Epithelial cell of esophagus (primary cell): ENCODE measurements at regions not wholly inside any gene's neighbourhood (a gene's known extent, or its start where the extent isn't known, plus 50 kb on each side); places are given as distances from the start of the nearest gene placed in this dataset.
"Not testable (repeated sequence)": the region's sequence is repeated elsewhere in the genome, so short reads cannot be mapped to it uniquely, and the experiment has no call there.

Experiments
- DNase-seq: peaks from one replicate; pipeline ENCODE4 v3.0.0; 2010; ENCODE audit warnings: low read depth
- H3K4me3 ChIP-seq: 2 replicates; pipeline ENCODE4 v1.5.1; 2011; ENCODE audit warnings: mild to moderate bottlenecking, low read length, control low read depth
- TF ChIP-seq, protein P1 (sequence below): IDR thresholded peaks from 2 replicates; pipeline ENCODE4 v1.5.1; 2011; ENCODE audit warnings: low read depth, mild to moderate bottlenecking, low read length, control low read depth, inconsistent platforms; ENCODE audit not compliant: insufficient read depth; ENCODE audit errors: missing control alignments

DNA sequence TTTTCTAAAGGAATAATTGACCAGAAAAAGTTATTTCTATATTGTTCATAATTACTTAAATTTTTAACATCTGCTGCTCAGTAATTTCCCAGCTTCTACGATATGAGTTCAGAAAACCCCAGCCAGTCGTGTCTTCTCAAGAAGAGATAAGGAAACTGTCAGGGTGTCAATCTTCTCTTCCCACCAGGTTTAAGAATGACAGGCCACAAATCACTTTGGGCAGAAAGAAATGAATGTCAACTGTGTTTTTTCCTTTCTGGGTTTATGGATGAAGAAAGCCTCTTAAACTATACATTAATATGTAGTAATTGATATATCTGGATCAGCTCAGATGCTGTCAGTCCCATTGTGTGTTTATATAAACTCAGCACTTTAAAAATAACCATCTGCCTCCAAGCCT, 453.2 kb upstream of the NUDT12 start:
- no peak for DNase-seq
- no peak overlapping the region for H3K4me3 ChIP-seq
- TF ChIP-seq, protein P1, sequence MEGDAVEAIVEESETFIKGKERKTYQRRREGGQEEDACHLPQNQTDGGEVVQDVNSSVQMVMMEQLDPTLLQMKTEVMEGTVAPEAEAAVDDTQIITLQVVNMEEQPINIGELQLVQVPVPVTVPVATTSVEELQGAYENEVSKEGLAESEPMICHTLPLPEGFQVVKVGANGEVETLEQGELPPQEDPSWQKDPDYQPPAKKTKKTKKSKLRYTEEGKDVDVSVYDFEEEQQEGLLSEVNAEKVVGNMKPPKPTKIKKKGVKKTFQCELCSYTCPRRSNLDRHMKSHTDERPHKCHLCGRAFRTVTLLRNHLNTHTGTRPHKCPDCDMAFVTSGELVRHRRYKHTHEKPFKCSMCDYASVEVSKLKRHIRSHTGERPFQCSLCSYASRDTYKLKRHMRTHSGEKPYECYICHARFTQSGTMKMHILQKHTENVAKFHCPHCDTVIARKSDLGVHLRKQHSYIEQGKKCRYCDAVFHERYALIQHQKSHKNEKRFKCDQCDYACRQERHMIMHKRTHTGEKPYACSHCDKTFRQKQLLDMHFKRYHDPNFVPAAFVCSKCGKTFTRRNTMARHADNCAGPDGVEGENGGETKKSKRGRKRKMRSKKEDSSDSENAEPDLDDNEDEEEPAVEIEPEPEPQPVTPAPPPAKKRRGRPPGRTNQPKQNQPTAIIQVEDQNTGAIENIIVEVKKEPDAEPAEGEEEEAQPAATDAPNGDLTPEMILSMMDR, result no peak

DNA sequence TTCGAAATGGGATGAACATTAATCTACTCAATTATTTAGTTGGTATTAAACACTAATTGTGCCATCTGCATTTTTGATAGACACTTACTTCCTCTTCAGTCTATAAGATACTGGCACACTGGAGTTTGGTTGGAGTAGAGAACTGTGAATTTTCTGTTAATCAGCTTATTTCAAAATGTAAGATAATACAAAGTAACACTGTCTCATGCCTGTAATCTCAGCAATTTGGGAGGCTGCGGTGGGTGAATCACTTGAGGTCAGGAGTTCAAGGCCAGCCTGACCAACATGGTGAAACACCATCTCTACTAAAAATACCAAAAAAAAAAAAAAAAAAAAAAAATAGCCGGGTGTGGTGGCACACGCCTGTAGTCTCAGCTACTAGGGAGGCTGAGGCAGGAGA, 440.2 kb upstream of the NUDT12 start:
- not testable (repeated sequence) for H3K4me3 ChIP-seq, DNase-seq

DNA sequence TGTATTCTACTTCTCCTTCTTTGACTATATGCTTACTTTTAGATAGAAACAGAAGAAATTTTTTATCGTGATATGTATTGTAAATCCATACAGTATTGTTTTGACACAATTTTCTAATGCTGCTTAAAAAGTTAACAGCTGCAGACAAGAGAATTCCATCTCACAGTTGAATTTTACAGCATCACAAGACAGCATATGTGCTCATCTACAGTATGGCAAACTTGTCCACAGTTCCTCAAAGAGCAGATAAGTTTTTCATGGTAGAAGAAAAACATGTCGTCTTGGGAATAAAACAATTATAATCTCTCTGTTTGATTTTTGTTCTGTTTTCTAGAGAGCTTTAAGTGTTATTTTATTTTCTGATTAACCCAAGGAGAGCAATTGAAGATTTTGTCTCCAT, 438.5 kb upstream of the NUDT12 start:
- no peak overlapping the region for H3K4me3 ChIP-seq
- TF ChIP-seq, protein P1, result no peak
- DNase-seq, result no peak

DNA sequence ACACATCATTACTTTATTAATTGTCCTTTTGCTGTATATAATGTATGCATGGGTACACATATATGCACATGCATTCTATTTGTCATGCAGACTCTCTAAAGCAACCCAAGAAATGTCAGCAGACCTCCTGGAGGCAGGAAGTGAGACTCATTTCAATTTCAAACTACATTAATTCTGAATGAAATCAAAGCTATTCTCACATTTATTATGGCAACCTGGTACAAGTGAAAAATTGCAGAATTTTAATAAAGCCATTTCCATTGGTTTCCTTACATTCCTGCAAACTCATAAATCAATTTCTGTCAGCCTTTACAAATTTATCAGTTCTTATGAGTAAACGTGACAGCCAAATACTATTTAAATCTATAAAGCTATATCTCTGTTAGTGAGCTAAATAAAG, 430.4 kb upstream of the NUDT12 start:
- no peak overlapping the region for H3K4me3 ChIP-seq
- TF ChIP-seq, protein P1, result no peak
- no peak for DNase-seq

DNA sequence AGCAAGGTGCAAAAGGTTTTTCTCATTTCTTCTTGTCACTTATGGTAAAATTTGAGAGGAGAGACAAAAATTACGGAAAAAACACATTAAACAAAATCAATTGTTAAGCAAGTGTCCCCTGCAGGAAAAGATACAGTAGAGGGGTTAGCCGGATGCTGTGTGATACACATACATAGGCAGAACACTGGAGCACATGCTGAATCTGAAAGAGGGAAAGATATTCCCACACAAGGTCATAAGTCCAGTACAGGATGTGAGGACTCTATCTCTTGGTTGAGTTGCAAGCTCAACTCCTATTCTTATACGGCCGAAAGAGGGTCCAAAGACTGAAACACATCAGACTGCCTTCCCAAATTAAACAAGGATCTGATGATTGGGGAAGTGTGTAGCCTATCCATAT, 427.5 kb upstream of the NUDT12 start:
- no peak for DNase-seq
- TF ChIP-seq, protein P1, result no peak
- H3K4me3 ChIP-seq, result no peak overlapping the region

DNA sequence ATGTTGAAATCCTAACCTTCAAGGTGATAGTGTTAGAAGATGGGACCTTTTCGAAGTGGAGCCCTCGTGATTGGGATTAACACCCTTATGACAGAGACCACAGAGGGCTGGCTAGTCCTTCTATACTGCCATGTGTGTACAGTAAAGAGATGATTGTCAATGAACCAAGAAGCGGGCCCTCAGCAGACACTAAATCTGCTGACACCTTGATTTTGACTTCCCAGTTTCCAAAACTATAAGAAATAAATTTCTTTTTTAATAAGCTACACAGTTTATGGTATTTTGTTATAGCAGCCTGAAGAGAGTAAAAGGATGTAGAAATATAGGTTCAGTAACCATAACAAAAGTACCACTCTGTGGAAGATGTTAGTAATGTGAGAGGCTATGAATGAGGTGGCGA, 419.0 kb upstream of the NUDT12 start:
- TF ChIP-seq, protein P1, result no peak
- no peak overlapping the region for H3K4me3 ChIP-seq
- DNase-seq, result no peak

DNA sequence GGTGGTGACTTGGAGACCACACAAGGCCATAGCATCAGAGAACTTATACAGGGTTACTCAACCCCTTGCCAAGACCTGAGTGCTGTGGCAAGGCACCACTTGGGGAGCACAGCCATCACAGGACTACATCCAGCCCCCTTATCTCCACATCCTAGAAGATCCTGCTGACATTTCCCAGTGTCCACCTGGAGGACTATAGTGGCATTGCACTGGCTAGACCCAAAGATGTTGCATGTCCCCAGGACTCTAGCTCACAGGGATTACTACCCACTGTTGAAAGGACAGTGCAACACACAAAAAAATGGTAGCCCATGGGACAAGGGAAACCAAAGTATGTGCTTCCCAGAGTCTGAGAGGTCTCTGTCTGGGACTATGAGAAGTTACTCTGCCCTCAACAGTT, 411.1 kb upstream of the NUDT12 start:
- no peak overlapping the region for H3K4me3 ChIP-seq
- TF ChIP-seq, protein P1, result peak; percentile 27
- peak; percentile 1 for DNase-seq

DNA sequence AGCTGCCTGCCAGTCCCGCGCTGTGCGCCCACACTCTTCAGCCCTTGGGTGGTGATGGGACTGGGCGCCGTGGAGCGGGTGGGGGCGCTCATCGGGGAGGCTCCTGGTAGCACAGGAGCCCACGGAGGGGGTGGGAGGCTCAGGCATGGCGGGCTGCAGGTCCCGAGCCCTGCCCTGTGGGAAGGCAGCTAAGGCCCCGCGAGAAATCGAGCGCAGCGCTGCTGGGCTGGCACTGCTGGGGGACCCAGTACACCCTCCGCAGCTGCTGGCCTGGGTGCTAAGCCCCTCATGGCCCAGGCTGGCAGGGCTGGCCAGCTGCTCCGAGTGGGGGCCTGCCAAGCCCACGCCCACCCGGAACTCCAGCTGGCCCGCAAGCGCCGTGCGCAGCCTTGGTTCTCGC, 403.7 kb upstream of the NUDT12 start:
- DNase-seq, H3K4me3 ChIP-seq: not testable (repeated sequence)
